Left ventricle myocardium inferior (tissue), 1 donor: ENCODE measurements at regions not wholly inside any gene's neighbourhood (a gene's known extent, or its start where the extent isn't known, plus 50 kb on each side); places are given as distances from the start of the nearest gene placed in this dataset.

Source experiments
- DNase-seq: peaks from one replicate; pipeline ENCODE4 v3.0.0-alpha.2; 2020
- H3K27ac ChIP-seq: fragments of 200-600 bp; replicated peaks from 2 replicates; pipeline ENCODE4 v1.8.0; 2021
- H3K27me3 ChIP-seq: fragments of 200-600 bp; 2 replicates; pipeline ENCODE4 v1.8.0; 2021; ENCODE audit warnings: low read depth
- H3K36me3 ChIP-seq: fragments of 200-600 bp; 2 replicates; pipeline ENCODE4 v1.8.0; 2021
- H3K4me1 ChIP-seq: fragments of 200-600 bp; 2 replicates; pipeline ENCODE4 v1.8.0; 2021
- H3K4me3 ChIP-seq: fragments of 200-600 bp; 2 replicates; pipeline ENCODE4 v1.8.0; 2021; ENCODE audit warnings: mild to moderate bottlenecking, moderate library complexity
- H3K9me3 ChIP-seq: fragments of 200-600 bp; replicated peaks from 2 replicates; pipeline ENCODE4 v1.8.0; 2021
- intact Hi-C: fragments of 100-400 bp; cut with micrococcal nuclease; formaldehyde crosslinking; loops from one replicate; pipeline ENCODE4 v1.11.0; 2022
- TF ChIP-seq, protein P1 (sequence below): fragments of 200-600 bp; IDR thresholded peaks from 2 replicates; pipeline ENCODE4 v1.8.0; 2021; ENCODE audit warnings: antibody characterized with exemption, mild to moderate bottlenecking, borderline replicate concordance
- donor health status: DM: no; HTN: yes; CAD: no; lungs with severe emphysema.

- H3K4me3 ChIP-seq, result no peak overlapping the region
- DNase-seq, result no peak
- intact Hi-C loops, result no loop called here
- no peaks in the 10 kb centered on the region for H3K9me3 ChIP-seq
- no peaks in the 10 kb centered on the region for H3K4me1 ChIP-seq
- no peaks in the 10 kb centered on the region for H3K36me3 ChIP-seq
- no peak overlapping the region for H3K27ac ChIP-seq
- no peaks in the 10 kb centered on the region for H3K27me3 ChIP-seq
- TF ChIP-seq, protein P1, sequence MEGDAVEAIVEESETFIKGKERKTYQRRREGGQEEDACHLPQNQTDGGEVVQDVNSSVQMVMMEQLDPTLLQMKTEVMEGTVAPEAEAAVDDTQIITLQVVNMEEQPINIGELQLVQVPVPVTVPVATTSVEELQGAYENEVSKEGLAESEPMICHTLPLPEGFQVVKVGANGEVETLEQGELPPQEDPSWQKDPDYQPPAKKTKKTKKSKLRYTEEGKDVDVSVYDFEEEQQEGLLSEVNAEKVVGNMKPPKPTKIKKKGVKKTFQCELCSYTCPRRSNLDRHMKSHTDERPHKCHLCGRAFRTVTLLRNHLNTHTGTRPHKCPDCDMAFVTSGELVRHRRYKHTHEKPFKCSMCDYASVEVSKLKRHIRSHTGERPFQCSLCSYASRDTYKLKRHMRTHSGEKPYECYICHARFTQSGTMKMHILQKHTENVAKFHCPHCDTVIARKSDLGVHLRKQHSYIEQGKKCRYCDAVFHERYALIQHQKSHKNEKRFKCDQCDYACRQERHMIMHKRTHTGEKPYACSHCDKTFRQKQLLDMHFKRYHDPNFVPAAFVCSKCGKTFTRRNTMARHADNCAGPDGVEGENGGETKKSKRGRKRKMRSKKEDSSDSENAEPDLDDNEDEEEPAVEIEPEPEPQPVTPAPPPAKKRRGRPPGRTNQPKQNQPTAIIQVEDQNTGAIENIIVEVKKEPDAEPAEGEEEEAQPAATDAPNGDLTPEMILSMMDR, result no peak
These were observed 625.2 kb downstream of the CPS1 start for GRCh38 chr2:211181626-211182025.

DNA sequence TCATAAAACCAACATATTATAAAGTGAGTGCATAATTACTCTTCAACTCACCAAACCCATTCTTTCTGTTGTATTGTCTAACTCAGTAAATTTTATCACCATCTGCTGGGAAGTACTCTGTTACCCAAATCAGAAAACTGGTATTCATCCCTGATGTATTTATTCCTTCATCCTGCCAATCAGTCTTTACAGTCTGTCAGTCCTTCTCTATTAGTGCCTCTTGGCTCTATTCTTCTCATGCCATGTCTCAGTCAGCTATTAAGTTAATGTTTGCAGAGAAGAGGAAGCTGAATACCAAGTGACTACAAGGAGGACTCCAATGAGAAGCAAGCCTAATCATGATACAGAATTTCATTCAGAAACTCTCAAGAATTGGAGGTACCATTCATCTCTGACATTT, 631.2 kb downstream of the CPS1 start:
- TF ChIP-seq, protein P1, result no peak
- Histone ChIP-seq H3K9me3 (no peaks in the 10 kb centered on the region), H3K36me3 (no peaks in the 10 kb centered on the region), H3K4me1 (no peaks in the 10 kb centered on the region), H3K4me3 (no peak overlapping the region), H3K27me3 (no peaks in the 10 kb centered on the region), H3K27ac (no peak overlapping the region)
- no peak for DNase-seq
- intact Hi-C loops, result no loop called here

- intact Hi-C loops, result no loop called here
- TF ChIP-seq, protein P1, result no peak
- Histone ChIP-seq H3K27me3 (no peaks in the 10 kb centered on the region), H3K4me1 (no peaks in the 10 kb centered on the region), H3K27ac (no peak overlapping the region), H3K36me3 (no peaks in the 10 kb centered on the region), H3K9me3 (no peaks in the 10 kb centered on the region), H3K4me3 (no peak overlapping the region)
- no peak for DNase-seq
These were observed 647.6 kb downstream of the CPS1 start for GRCh38 chr2:211203986-211204385.

- DNase-seq, result no peak
- Histone ChIP-seq H3K36me3 (no peaks in the 10 kb centered on the region), H3K4me1 (no peaks in the 10 kb centered on the region), H3K27me3 (no peaks in the 10 kb centered on the region), H3K4me3 (no peak overlapping the region), H3K27ac (no peak overlapping the region), H3K9me3 (no peaks in the 10 kb centered on the region)
- TF ChIP-seq, protein P1, result no peak
- intact Hi-C loops, result no loop called here
These were observed 648.1 kb downstream of the CPS1 start for GRCh38 chr2:211204456-211204855.

- no peaks in the 10 kb centered on the region for H3K27me3 ChIP-seq
- H3K36me3 ChIP-seq, result no peaks in the 10 kb centered on the region
- intact Hi-C loops, result no loop called here
- no peaks in the 10 kb centered on the region for H3K9me3 ChIP-seq
- H3K4me3 ChIP-seq, result no peak overlapping the region
- no peak overlapping the region for H3K27ac ChIP-seq
- TF ChIP-seq, protein P1, result no peak
- no peak for DNase-seq
- H3K4me1 ChIP-seq, result no peaks in the 10 kb centered on the region
These were observed 648.5 kb downstream of the CPS1 start for GRCh38 chr2:211204902-211205301.

GRCh38 chr2:211205358-211205757, 649.0 kb downstream of the CPS1 start:
- H3K27me3 ChIP-seq, result no peaks in the 10 kb centered on the region
- TF ChIP-seq, protein P1, result no peak
- no peak overlapping the region for H3K4me3 ChIP-seq
- H3K4me1 ChIP-seq, result no peaks in the 10 kb centered on the region
- H3K9me3 ChIP-seq, result no peaks in the 10 kb centered on the region
- H3K36me3 ChIP-seq, result no peaks in the 10 kb centered on the region
- no peak overlapping the region for H3K27ac ChIP-seq
- DNase-seq, result no peak
- intact Hi-C loops, result no loop called here
